NCI-H1105 (cell line): ENCODE measurements at regions not wholly inside any gene's neighbourhood (a gene's known extent, or its start where the extent isn't known, plus 50 kb on each side); places are given as distances from the start of the nearest gene placed in this dataset.
"Not testable (repeated sequence)": the region's sequence is repeated elsewhere in the genome, so short reads cannot be mapped to it uniquely, and the experiment has no call there.

ENCODE experiments used
- DNase-seq: peaks from one replicate; lab custom pipeline; 2025; lab: John Stamatoyannopoulos, UW

DNA sequence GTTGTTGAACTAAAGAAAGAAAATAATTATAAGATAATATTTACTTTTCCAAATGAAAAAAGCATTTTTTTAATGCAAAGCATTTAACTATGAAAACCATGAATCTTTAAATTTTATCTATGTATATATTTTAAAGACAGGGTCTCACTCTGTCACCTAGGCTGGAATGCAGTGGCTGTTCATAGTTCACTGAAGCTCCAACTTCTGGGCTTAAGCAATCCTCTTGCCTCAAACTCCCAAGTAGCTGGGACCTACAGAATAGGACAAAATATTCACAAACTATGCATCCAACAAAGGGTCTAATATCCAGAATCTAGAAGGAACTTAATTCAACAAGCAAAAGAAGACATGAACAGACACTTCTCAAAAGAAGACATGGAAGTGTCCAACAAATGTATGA, 55.9 kb upstream of the ALB start:
- no peak for DNase-seq

DNA sequence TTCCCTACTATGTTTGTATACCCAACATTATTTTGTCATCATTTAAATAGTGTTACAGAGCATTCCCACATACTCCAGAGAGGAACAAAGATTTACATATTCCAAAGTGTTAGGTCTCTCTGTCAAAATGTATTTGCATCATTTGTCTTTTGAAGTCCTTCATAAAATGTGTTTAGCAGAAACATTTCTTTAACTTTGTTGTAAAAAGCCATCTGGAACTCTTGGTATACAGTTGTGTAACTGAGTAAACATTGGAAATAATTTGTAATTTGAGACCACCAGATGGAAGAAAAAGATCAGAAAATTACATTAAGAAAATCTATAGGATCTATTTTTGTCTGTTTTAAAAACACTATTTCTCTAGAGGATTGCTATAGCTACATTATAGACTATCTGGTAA, 56.6 kb upstream of the ALB start:
- no peak for DNase-seq

DNA sequence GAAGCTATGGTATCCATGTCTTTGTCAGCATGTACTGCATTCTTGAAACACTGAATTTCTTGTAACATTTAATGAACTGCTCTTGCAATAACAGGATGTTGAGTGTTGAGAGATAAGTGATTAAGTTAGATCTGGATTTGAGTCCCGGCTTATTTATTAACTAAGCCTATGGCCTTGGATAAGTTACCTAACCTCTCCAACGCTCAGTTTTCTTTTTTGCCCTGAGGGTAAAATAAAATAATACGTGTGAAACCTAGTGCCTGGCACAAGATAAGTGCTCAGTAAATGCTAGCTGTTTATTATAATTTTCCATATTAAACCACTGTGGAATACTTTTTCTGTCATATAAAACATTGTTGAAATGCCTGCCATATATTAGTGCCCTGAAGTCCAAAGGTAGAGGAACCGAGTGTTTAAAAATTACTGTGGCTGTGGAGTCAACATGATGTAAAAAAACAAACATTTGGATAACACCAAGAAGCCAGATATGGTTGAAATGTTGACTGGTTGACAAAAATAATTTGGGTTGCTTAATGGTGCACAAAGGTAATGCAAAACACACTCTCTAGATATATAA, 58.6 kb upstream of the ALB start:
- DNase-seq = no peak

- no peak for DNase-seq
Observed at GRCh38 chr4:73344106-73344505, 60.0 kb upstream of the ALB start.

- no peak for DNase-seq
Observed at GRCh38 chr4:73343432-73343831, 60.7 kb upstream of the ALB start.

DNA sequence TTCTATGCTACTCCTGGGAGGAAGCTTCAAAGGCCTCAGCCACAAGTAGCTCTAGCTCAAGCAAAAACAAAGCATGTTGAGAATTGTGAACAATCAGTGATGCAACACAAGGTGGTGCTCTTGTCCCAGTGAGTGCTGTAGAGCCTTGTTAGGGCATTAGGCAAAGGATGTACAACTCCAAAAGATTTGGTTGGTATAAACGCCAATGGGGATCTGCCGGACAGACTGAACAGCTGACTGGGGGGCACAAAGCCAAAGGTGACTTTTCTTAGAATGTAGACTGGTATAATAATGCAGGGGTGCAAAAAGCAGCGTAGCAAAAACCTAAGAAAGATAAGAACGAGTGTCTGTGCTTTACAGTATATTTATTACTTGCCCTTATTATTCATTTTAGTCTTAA, 62.6 kb upstream of the ALB start:
- DNase-seq = peak; percentile 44

GRCh38 chr4:73340917-73341316, 63.2 kb upstream of the ALB start:
- DNase-seq = no peak

GRCh38 chr4:73335679-73336078, 68.4 kb upstream of the ALB start:
- DNase-seq = no peak

DNA sequence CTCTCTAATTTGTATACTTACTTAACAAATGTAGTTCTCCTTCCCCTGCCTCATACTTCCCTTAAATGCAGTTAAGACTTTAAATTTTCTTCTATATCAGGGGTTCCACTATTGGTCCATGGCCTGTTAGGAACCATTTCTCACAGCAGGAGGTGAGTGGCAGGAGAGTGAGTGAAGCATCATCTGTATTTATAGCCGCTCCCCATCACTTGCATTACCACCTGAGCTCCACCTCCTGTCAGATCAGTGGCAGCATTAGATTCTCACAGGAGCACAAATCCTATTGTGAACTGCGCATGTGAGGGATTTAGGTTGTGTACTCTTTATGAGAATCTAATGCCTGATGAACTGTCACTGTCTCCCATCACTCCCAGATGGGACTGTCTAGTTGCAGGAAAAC, 72.1 kb upstream of the ALB start:
- not testable (repeated sequence) for DNase-seq

GRCh38 chr4:73329300-73329699, 70.7 kb upstream of the ANKRD17 start:
- DNase-seq = no peak

GRCh38 chr4:73325776-73326175, 67.2 kb upstream of the ANKRD17 start:
- DNase-seq = not testable (repeated sequence)

DNA sequence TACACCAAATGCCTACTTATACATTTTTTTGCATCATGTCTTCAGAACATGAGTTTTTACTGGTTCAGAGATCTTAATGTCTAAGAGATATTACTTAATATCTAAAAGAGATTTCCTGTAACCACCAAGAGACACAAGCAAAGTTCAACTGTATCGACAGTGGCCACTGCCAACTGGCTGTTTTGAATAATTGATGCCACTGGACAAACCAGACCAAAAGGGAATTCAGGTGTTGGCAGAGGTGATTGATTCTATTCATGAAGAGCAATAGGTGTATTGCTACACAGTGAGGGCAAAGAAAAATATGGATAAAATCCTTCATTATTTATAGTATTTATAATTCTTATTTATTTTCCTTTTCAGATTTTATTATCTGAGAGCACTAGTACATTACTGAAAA, 58.5 kb upstream of the ANKRD17 start:
- no peak for DNase-seq

DNA sequence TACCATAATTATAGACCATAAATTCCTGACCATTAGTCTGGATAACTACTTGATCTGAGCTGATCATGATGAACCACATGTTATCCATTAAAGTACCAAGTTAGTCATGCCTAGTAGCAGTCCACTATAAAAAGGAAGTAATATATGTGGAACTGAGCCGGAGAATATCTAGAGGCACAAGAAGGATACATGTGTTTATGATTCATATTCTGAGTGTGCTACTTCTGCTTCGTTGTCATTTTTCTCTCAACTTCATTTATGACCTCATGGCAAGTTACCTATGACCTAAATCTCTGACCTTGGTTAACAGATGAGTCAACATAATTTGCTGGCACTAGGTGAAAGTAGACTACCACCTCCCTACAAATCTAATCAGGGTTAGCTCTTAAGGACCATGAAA, 56.5 kb upstream of the ANKRD17 start:
- no peak for DNase-seq

DNA sequence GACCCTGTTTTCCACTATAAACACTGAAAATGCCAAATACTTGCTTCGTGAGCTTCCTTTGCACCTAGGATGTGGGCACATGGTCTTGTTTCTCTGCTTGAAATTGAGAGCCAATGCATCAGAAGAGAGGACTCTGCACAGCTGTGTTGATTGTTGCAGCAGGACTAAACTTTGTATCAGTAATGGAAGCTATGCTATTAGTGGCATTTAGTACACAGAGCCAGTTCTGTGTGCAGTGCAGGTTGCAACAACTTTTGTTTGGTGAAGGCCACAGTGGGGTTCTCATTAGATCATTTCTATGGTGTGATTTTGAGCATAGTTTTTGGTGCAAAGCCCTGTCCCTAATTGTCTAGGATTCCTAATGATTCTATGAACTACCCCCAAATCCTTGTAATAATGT, 54.4 kb upstream of the ANKRD17 start:
- DNase-seq = no peak

DNA sequence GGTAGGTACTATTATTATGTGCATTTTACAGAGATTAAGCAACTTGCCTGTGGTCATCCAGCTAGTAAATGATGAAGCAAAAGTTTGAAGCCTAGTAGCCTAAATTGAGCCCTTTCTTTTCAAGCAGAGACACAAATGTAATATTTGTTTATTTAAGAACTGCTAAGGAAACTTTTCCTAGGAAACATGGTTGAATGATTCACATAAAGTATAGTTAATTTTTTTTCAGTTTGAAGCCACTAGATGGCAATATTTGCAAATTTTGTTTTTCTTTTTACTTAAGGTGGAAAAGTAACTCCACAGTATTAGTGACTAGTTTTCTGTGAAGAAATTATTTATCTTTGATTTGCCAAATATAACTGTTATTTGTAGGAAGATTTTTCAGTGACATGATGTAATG, 52.8 kb upstream of the ANKRD17 start:
- DNase-seq = peak; percentile 0

DNA sequence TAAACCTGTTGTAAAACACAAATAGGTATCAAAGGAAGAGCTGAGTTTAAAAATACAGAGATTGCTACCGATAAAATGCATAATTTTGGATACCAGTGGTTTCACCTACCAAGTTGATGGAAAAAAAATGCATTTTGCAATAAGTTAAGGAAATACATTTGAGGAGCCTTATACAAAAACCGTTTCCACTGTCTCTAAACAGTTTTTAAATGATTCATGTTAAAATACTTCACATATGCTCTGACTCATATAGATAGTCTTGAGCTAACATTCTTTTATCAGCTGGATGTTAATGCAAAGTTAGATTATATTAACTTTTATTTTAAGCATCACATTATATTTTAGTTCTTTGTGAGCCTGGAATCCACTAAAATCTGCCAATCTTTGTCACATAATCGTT, 50.6 kb upstream of the ANKRD17 start:
- DNase-seq = no peak
